Caco-2 (cell line): ENCODE measurements at regions not wholly inside any gene's neighbourhood (a gene's known extent, or its start where the extent isn't known, plus 50 kb on each side); places are given as distances from the start of the nearest gene placed in this dataset.

ENCODE experiments used
- BruUV-seq: library from RNA; stranded (reverse); fragments of 400-500 nt; replicated peaks from 2 replicates; lab custom pipeline; 2021; lab: Mats Ljungman, UMichigan
- CTCF ChIA-PET: fragments of 300-600 bp; sonication (Branson Sonifier 250); formaldehyde crosslinking; loops from one replicate; lab custom pipeline; 2022; ENCODE audit warnings: antibody characterized with exemption; lab: Charles Lee
- POLR2A ChIA-PET: fragments of 300-600 bp; sonication (Branson Sonifier 250); formaldehyde crosslinking; loops from one replicate; lab custom pipeline; 2022; ENCODE audit warnings: antibody characterized with exemption; lab: Charles Lee
- DNase-seq, 2 experiments: peaks; one replicate each; pipeline versions ENCODE4 v3.0.0 to v3.0.0-alpha.2; 2020 to 2022
- H3K27me3 ChIP-seq: replicated peaks from 2 replicates; pipeline ENCODE4 v1.6.0; 2011; ENCODE audit warnings: low read length; ENCODE audit not compliant: control insufficient read depth, insufficient read depth
- H3K36me3 ChIP-seq: 2 replicates; pipeline ENCODE4 v1.5.1; 2011; ENCODE audit warnings: low read length; ENCODE audit not compliant: control insufficient read depth, insufficient read depth
- H3K4me1 ChIP-seq: fragments of 250-450 bp; sonication (Bioruptor Pico); 2 replicates; pipeline ENCODE4 v1.5.1; 2020; ENCODE audit warnings: mild to moderate bottlenecking
- H3K4me3 ChIP-seq: 2 replicates; pipeline ENCODE4 v1.5.1; 2011; ENCODE audit warnings: low read depth, mild to moderate bottlenecking, control low read depth, low read length
- H3K9me3 ChIP-seq: fragments of 250-450 bp; sonication (Bioruptor Pico); 2 replicates; pipeline ENCODE4 v1.5.1; 2020; ENCODE audit warnings: mild to moderate bottlenecking, moderate library complexity
- H3K27ac Mint-ChIP-seq: one replicate; pipeline ENCODE4 v1.8.0; 2022; ENCODE audit warnings: mixed read lengths; ENCODE audit not compliant: unreplicated experiment
- H3K27me3 Mint-ChIP-seq: one replicate; pipeline ENCODE4 v1.8.0; 2022; ENCODE audit warnings: mixed read lengths; ENCODE audit not compliant: insufficient read depth, unreplicated experiment
- H3K36me3 Mint-ChIP-seq: one replicate; pipeline ENCODE4 v1.8.0; 2022; ENCODE audit warnings: mild to moderate bottlenecking, mixed read lengths; ENCODE audit not compliant: insufficient read depth, unreplicated experiment
- H3K4me1 Mint-ChIP-seq: one replicate; pipeline ENCODE4 v1.8.0; 2022; ENCODE audit warnings: low read depth, mixed read lengths; ENCODE audit not compliant: unreplicated experiment
- H3K4me3 Mint-ChIP-seq: one replicate; pipeline ENCODE4 v1.8.0; 2022; ENCODE audit warnings: mild to moderate bottlenecking, moderate library complexity, mixed read lengths; ENCODE audit not compliant: unreplicated experiment
- H3K9me3 Mint-ChIP-seq: one replicate; pipeline ENCODE4 v1.8.0; 2022; ENCODE audit warnings: mixed read lengths; ENCODE audit not compliant: unreplicated experiment
- CTCF ChIP-seq, 2 experiments: fragments of 200-600 bp in 1 of 2; IDR thresholded peaks; 1 replicate in 1 of 2; 2 replicates in 1 of 2; pipeline versions ENCODE4 v1.5.1 to v1.8.0; 2011 to 2022; ENCODE audit warnings: antibody characterized with exemption in 1 of 2, control low read depth in 1 of 2, inconsistent platforms in 1 of 2, low read depth in 1 of 2, low read length in 1 of 2, mild to moderate bottlenecking in 1 of 2, moderate library complexity in 1 of 2; ENCODE audit not compliant: insufficient read depth in 1 of 2, severe bottlenecking in 1 of 2, unreplicated experiment in 1 of 2
- intact Hi-C: fragments of 100-400 bp; cut with micrococcal nuclease; formaldehyde crosslinking; loops from one replicate; pipeline ENCODE4 v1.10.0; 2022; ENCODE audit not compliant: unreplicated experiment

DNA sequence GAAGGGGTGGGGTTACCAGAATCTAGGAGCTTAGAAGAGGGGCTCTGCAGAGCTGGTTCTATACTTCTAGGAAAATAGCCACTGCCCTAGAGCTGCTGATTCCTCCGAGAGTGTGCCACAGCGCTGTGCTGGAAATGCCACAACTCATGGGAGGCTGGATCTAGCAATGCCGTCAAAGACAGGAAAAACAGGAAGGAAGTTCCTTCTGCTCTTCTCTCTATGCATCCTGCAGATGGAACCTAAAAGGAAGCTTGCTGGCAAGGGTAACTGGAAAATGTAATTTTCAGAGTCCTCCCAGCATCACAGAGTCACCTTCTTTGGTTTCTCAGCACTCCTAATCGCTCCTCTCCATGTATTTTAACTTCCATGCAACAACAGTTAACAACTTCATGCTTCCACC lies 121.2 kb upstream of the TLL1 start:
- Histone ChIP-seq H3K9me3 (no peaks in the 10 kb centered on the region), H3K4me3 (no peak overlapping the region), H3K27me3 (no peaks in the 10 kb centered on the region), H3K36me3 (no peaks in the 10 kb centered on the region), H3K4me1 (no peaks in the 10 kb centered on the region)
- no peaks in the 10 kb centered on the region for H3K9me3 Mint-ChIP-seq
- POLR2A ChIA-PET = no interaction called here
- no peak overlapping the region for H3K4me3 Mint-ChIP-seq
- H3K27ac Mint-ChIP-seq = no peak overlapping the region
- intact Hi-C loops = no loop called here
- CTCF ChIA-PET = no interaction called here
- no peaks in the 10 kb centered on the region for H3K36me3 Mint-ChIP-seq
- BruUV-seq = no TSS peak
- DNase-seq = no peak
- H3K4me1 Mint-ChIP-seq = no peaks in the 10 kb centered on the region
- TF ChIP-seq CTCF (IDR thresholded peaks at IDR 0.05; ENCODE audit: insufficient read depth in 1 of 2, low read depth in 1 of 2, low read length in 1 of 2, severe bottlenecking in 1 of 2, unreplicated experiment in 1 of 2) = no peak
- peaks cover 10% of the 10 kb centered on the region for H3K27me3 Mint-ChIP-seq

GRCh38 chr4:165754664-165755063 lies 118.4 kb upstream of the TLL1 start:
- Histone ChIP-seq H3K36me3 (no peaks in the 10 kb centered on the region), H3K9me3 (no peaks in the 10 kb centered on the region), H3K4me3 (no peak overlapping the region), H3K4me1 (no peaks in the 10 kb centered on the region), H3K27me3 (no peaks in the 10 kb centered on the region)
- intact Hi-C loops = no loop called here
- no peak for DNase-seq
- no peak overlapping the region for H3K27ac Mint-ChIP-seq
- no peaks in the 10 kb centered on the region for H3K4me1 Mint-ChIP-seq
- no peak overlapping the region for H3K4me3 Mint-ChIP-seq
- TF ChIP-seq CTCF (IDR thresholded peaks at IDR 0.05; ENCODE audit: insufficient read depth in 1 of 2, low read depth in 1 of 2, low read length in 1 of 2, severe bottlenecking in 1 of 2, unreplicated experiment in 1 of 2) = no peak
- no peaks in the 10 kb centered on the region for H3K36me3 Mint-ChIP-seq
- BruUV-seq = no TSS peak
- H3K9me3 Mint-ChIP-seq = no peaks in the 10 kb centered on the region
- peaks cover 10% of the 10 kb centered on the region for H3K27me3 Mint-ChIP-seq
- ChIA-PET POLR2A (no interaction called here), CTCF (no interaction called here)

DNA sequence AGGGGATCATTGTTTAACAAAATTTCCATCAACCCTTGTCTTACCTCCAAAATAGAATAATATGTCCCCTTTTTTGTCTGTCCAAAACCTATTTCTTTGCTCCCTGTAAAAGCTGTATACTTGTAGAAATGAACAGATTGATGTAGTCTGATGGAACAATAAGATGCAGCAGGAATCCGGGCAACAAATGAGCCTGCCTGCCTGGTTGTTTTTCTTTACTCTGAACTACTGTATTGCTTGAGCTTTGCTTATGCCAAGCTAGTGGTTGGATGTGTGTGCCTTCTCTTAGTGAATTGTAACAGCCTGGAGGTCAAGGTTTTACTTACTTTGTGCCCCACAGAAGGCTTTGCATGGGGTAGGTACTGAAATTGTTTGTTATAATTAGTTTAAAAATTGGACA lies 116.2 kb upstream of the TLL1 start:
- intact Hi-C loops = no loop called here
- Mint-ChIP-seq H3K36me3 (no peaks in the 10 kb centered on the region), H3K9me3 (no peaks in the 10 kb centered on the region), H3K27me3 (peaks cover 3% of the 10 kb centered on the region), H3K4me3 (no peak overlapping the region), H3K4me1 (no peaks in the 10 kb centered on the region), H3K27ac (no peak overlapping the region)
- Histone ChIP-seq H3K4me1 (no peaks in the 10 kb centered on the region), H3K27me3 (no peaks in the 10 kb centered on the region), H3K36me3 (no peaks in the 10 kb centered on the region), H3K4me3 (no peak overlapping the region), H3K9me3 (no peaks in the 10 kb centered on the region)
- DNase-seq = no peak
- ChIA-PET CTCF (no interaction called here), POLR2A (no interaction called here)
- no peak for TF ChIP-seq CTCF (IDR thresholded peaks at IDR 0.05; ENCODE audit: insufficient read depth in 1 of 2, low read depth in 1 of 2, low read length in 1 of 2, severe bottlenecking in 1 of 2, unreplicated experiment in 1 of 2)
- no TSS peak for BruUV-seq
